IMR-90 (cell line): ENCODE measurements at regions not wholly inside any gene's neighbourhood (a gene's known extent, or its start where the extent isn't known, plus 50 kb on each side); places are given as distances from the start of the nearest gene placed in this dataset.
A peak's percentile ranks its signal among the peaks of the same experiment; 100 is the strongest.

ENCODE experiments used
- ATAC-seq: fragments of 200-7000 bp; cut with Tn5 transposase; 2 replicates; pipeline ENCODE4 v1.9.1; 2020; ENCODE audit warnings: low read depth, mild to moderate bottlenecking, moderate library complexity
- BruUV-seq: library from RNA; stranded (reverse); fragments of 400-500 nt; replicated peaks from 2 replicates; lab custom pipeline; 2021; lab: Mats Ljungman, UMichigan
- CTCF ChIA-PET: fragments of 300-600 bp; formaldehyde crosslinking; extraction: SDS; loops from one replicate; lab custom pipeline; 2021; ENCODE audit warnings: antibody characterized with exemption; lab: Yijun Ruan, JAX
- POLR2A ChIA-PET: fragments of 300-600 bp; sonication (Branson Sonifier 250); formaldehyde crosslinking; loops from one replicate; lab custom pipeline; 2022; ENCODE audit warnings: antibody characterized with exemption; ENCODE audit not compliant: unreplicated experiment; lab: Charles Lee
- DNase-seq: peaks from one replicate; pipeline ENCODE4 v3.0.0; 2013
- H2AFZ ChIP-seq: replicated peaks from 2 replicates; pipeline ENCODE3; 2013; ENCODE audit warnings: low read length, mild to moderate bottlenecking; ENCODE audit not compliant: poor library complexity
- H2AK5ac ChIP-seq: 2 replicates; pipeline ENCODE4 v1.6.1; 2013; ENCODE audit warnings: low read depth, low read length, inconsistent platforms
- H2AK9ac ChIP-seq: replicated peaks from 2 replicates; pipeline ENCODE3; 2013; ENCODE audit warnings: mild to moderate bottlenecking, low read depth, low read length, moderate library complexity; ENCODE audit not compliant: poor library complexity
- H2BK120ac ChIP-seq: 2 replicates; pipeline ENCODE4 v1.6.1; 2013; ENCODE audit warnings: low read depth, low read length, inconsistent platforms
- H2BK15ac ChIP-seq: 3 replicates; pipeline ENCODE4 v1.6.1; 2013; ENCODE audit warnings: low read depth, low read length, inconsistent platforms
- H2BK20ac ChIP-seq: 2 replicates; pipeline ENCODE4 v1.6.1; 2013; ENCODE audit warnings: low read depth, mild to moderate bottlenecking, inconsistent platforms, low read length, moderate library complexity
- H2BK5ac ChIP-seq: 2 replicates; pipeline ENCODE4 v1.6.1; 2013; ENCODE audit warnings: mild to moderate bottlenecking, low read depth, low read length, inconsistent platforms; ENCODE audit not compliant: poor library complexity, severe bottlenecking
- H3K14ac ChIP-seq: replicated peaks from 2 replicates; pipeline ENCODE4 v1.6.1; 2013; ENCODE audit warnings: low read depth, low read length, inconsistent platforms
- H3K18ac ChIP-seq: 2 replicates; pipeline ENCODE4 v1.6.1; 2013; ENCODE audit warnings: low read depth, low read length, control low read depth
- H3K23ac ChIP-seq: 2 replicates; pipeline ENCODE4 v1.6.1; 2013; ENCODE audit warnings: low read depth, low read length, inconsistent platforms
- H3K27ac ChIP-seq: 2 replicates; pipeline ENCODE4 v1.5.1; 2013; ENCODE audit warnings: mild to moderate bottlenecking, control low read depth, low read length; ENCODE audit not compliant: insufficient read depth
- H3K27me3 ChIP-seq: 2 replicates; pipeline ENCODE4 v1.6.1; 2013; ENCODE audit warnings: low read length; ENCODE audit not compliant: control insufficient read depth, insufficient read depth
- H3K36me3 ChIP-seq: 2 replicates; pipeline ENCODE4 v1.6.1; 2013; ENCODE audit warnings: low read length, mixed read lengths; ENCODE audit not compliant: control insufficient read depth, insufficient read depth
- H3K4ac ChIP-seq: 2 replicates; pipeline ENCODE4 v1.6.1; 2013; ENCODE audit warnings: low read depth, low read length, inconsistent platforms
- H3K4me1 ChIP-seq: 2 replicates; pipeline ENCODE4 v1.6.1; 2013; ENCODE audit warnings: low read length, mixed read lengths; ENCODE audit not compliant: control insufficient read depth, insufficient read depth
- H3K4me2 ChIP-seq: 2 replicates; pipeline ENCODE4 v1.6.1; 2013; ENCODE audit warnings: low read depth, mild to moderate bottlenecking, control low read depth, low read length, moderate library complexity
- H3K4me3 ChIP-seq: 2 replicates; pipeline ENCODE4 v1.5.1; 2013; ENCODE audit warnings: low read depth, mild to moderate bottlenecking, control low read depth, low read length, moderate library complexity; ENCODE audit not compliant: insufficient read depth
- H3K56ac ChIP-seq: 2 replicates; pipeline ENCODE4 v1.6.1; 2013; ENCODE audit warnings: low read length, inconsistent platforms; ENCODE audit not compliant: insufficient read depth; ENCODE audit errors: extremely low read depth
- H3K79me1 ChIP-seq, 2 experiments: 2 replicates each; pipeline ENCODE4 v1.6.1; 2013; ENCODE audit warnings: low read length in 2 of 2, inconsistent platforms in 1 of 2, low read depth in 1 of 2
- H3K9ac ChIP-seq: 2 replicates; pipeline ENCODE4 v1.6.1; 2013; ENCODE audit warnings: low read depth, low read length, control low read depth
- H3K9me1 ChIP-seq: 2 replicates; pipeline ENCODE4 v1.6.1; 2013; ENCODE audit warnings: low read length, inconsistent platforms; ENCODE audit not compliant: insufficient read depth
- H3K9me3 ChIP-seq: 2 replicates; pipeline ENCODE4 v1.6.1; 2013; ENCODE audit warnings: low read length; ENCODE audit not compliant: control insufficient read depth, insufficient read depth
- H4K20me1 ChIP-seq: 2 replicates; pipeline ENCODE4 v1.6.1; 2013; ENCODE audit warnings: low read length, inconsistent platforms; ENCODE audit not compliant: insufficient read depth
- H4K5ac ChIP-seq: 2 replicates; pipeline ENCODE4 v1.6.1; 2013; ENCODE audit warnings: mild to moderate bottlenecking, low read depth, low read length, control low read depth
- H4K8ac ChIP-seq, 2 experiments: 2 replicates each; pipeline ENCODE4 v1.6.1; 2013; ENCODE audit warnings: low read depth in 2 of 2, low read length in 2 of 2, control low read depth in 1 of 2, inconsistent platforms in 1 of 2
- H4K91ac ChIP-seq: 2 replicates; pipeline ENCODE4 v1.6.1; 2013; ENCODE audit warnings: low read depth, low read length, inconsistent platforms; ENCODE audit not compliant: insufficient read depth
- CHD1 ChIP-seq: IDR thresholded peaks from 2 replicates; pipeline ENCODE4 v1.6.1; 2012; ENCODE audit warnings: low read depth, low read length, improper control_type of control experiment
- FOS ChIP-seq: fragments of 150-350 bp; IDR thresholded peaks from 2 replicates; pipeline ENCODE4 v1.6.1; 2016; ENCODE audit warnings: low read depth, low read length
- MAFK ChIP-seq: IDR thresholded peaks from 2 replicates; pipeline ENCODE4 v1.6.1; 2012; ENCODE audit warnings: low read depth, low read length, improper control_type of control experiment
- MAZ ChIP-seq: IDR thresholded peaks from 2 replicates; pipeline ENCODE4 v1.6.1; 2012; ENCODE audit warnings: low read depth, mild to moderate bottlenecking, low read length, improper control_type of control experiment, moderate library complexity, borderline replicate concordance
- NFE2L2 ChIP-seq: fragments of 150-350 bp; IDR thresholded peaks from 2 replicates; pipeline ENCODE4 v1.6.1; 2016; ENCODE audit warnings: low read depth, mild to moderate bottlenecking, low read length
- RAD21 ChIP-seq: IDR thresholded peaks from 2 replicates; pipeline ENCODE4 v1.6.1; 2012; ENCODE audit warnings: low read length, improper control_type of control experiment
- RCOR1 ChIP-seq: IDR thresholded peaks from 2 replicates; pipeline ENCODE4 v1.6.1; 2012; ENCODE audit warnings: mild to moderate bottlenecking, low read length, improper control_type of control experiment; ENCODE audit not compliant: insufficient replicate concordance
- RFX5 ChIP-seq: IDR thresholded peaks from 2 replicates; pipeline ENCODE4 v1.8.0; 2012; ENCODE audit warnings: low read depth, mild to moderate bottlenecking, low read length, moderate library complexity
- SMC3 ChIP-seq: fragments of 150-350 bp; IDR thresholded peaks from 2 replicates; pipeline ENCODE4 v1.6.1; 2016; ENCODE audit warnings: low read depth, mild to moderate bottlenecking, antibody characterized with exemption, low read length, moderate library complexity
- WGBS, 2 experiments: methylation state at CpG; one replicate each; pipeline versions ENCODE4 v1.1.5 to v1.1.7; 2013; ENCODE audit warnings: missing lambda C conversion rate in 2 of 2; ENCODE audit not compliant: insufficient read length in 1 of 2; ENCODE audit errors: extremely low coverage in 2 of 2; 5-methylcytosine and 5-hydroxymethylcytosine counted together
- dilution Hi-C: fragments of 300-500 bp; cut with HindIII; formaldehyde crosslinking; loops from one replicate; pipeline ENCODE4 v1.14.3; 2018; ENCODE audit warnings: low sequenced_read_pairs; ENCODE audit not compliant: unreplicated experiment
- in situ Hi-C: fragments of 300-500 bp; cut with MboI; formaldehyde crosslinking; loops from 3 replicates; pipeline ENCODE4 v1.14.3; 2019; ENCODE audit warnings: low sequenced_read_pairs, inconsistent platforms, mixed read lengths
- intact Hi-C: fragments of 100-400 bp; cut with micrococcal nuclease; formaldehyde crosslinking; loops from 2 replicates; pipeline ENCODE4 v1.10.0; 2022
- TF ChIP-seq, protein P1 (sequence below): conservative IDR thresholded peaks from 2 replicates; pipeline ENCODE4 v1.5.1; 2012; ENCODE audit warnings: mild to moderate bottlenecking, low read depth, low read length, improper control_type of control experiment
- TF ChIP-seq, protein P2 (sequence below): fragments of 150-350 bp; IDR thresholded peaks from 2 replicates; pipeline ENCODE4 v1.6.1; 2017; ENCODE audit warnings: mild to moderate bottlenecking, antibody characterized with exemption, low read length, low read depth

DNA sequence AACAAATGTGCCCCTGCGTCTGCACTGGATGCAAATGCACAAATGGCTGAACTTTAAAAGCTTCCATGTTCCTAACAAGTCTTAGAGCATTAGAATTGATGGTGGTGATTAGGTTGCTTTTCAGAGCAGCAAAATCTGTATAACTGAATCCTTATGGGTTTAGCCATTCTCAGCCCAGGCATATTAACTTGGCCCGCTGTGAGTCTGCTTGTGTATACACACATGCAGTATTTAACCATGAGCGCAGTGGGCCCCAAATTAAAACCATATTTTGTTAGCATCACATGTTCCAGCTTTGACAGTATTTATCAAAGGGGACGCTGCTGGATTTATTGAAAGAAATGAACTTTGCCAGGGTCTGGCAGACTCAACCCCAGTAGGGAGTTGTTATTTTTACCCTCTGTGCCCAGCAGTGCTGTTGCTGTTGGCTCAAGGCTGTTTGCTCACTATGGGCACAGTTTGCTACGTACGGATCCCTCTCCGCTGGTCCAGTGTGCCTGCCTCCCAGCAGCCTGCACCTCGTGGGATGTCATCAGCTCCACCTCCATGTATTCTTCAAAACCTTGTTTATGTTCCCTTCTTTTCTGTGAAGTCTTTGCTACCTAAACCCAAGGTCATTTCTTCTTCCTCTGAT lies 144.7 kb downstream of the QRSL1 start:
- WGBS, 2 experiments = 17% methylated on average over 1 of the region's 8 CpGs; no CpG with 5 or more reads in 1 of the 2 experiments
- Histone ChIP-seq H2BK5ac (no peak overlapping the region), H3K9ac (no peak overlapping the region), H4K91ac (no peak overlapping the region), H3K4ac (no peak overlapping the region), H3K9me1 (no peaks in the 10 kb centered on the region), H3K27me3 (peaks cover 2% of the 10 kb centered on the region; the same call in 1 of the 2 replicates), H3K18ac (no peak overlapping the region), H3K14ac (no peak overlapping the region), H2AK9ac (peak overlapping the region; percentile 50), H3K4me2 (no peak overlapping the region), H2BK15ac (no peak overlapping the region), H3K4me1 (no peaks in the 10 kb centered on the region), H3K27ac (no peak overlapping the region), H2AK5ac (no peak overlapping the region), H3K56ac (no peak overlapping the region), H3K4me3 (no peak overlapping the region), H3K79me1 (no peaks in the 10 kb centered on the region), H4K8ac (no peak overlapping the region), H4K20me1 (no peaks in the 10 kb centered on the region), H3K9me3 (0 out of 2 replicates have a peak, but pooled peaks cover 2% of the 10 kb centered on the region), H4K5ac (no peak overlapping the region), H3K23ac (no peak overlapping the region), H2AFZ (no peak overlapping the region), H2BK120ac (no peak overlapping the region), H3K36me3 (no peaks in the 10 kb centered on the region), H2BK20ac (no peak overlapping the region)
- dilution Hi-C loops (no loop called here), intact Hi-C loops (no loop called here), in situ Hi-C loops (no loop called here)
- ChIA-PET CTCF (no interaction called here), POLR2A (no interaction called here)
- no peak for TF ChIP-seq RAD21
- no peak for TF ChIP-seq MAZ
- TF ChIP-seq RCOR1 = no peak
- no peak for TF ChIP-seq NFE2L2
- no peak for TF ChIP-seq FOS
- no peak for TF ChIP-seq SMC3
- TF ChIP-seq, protein P1, sequence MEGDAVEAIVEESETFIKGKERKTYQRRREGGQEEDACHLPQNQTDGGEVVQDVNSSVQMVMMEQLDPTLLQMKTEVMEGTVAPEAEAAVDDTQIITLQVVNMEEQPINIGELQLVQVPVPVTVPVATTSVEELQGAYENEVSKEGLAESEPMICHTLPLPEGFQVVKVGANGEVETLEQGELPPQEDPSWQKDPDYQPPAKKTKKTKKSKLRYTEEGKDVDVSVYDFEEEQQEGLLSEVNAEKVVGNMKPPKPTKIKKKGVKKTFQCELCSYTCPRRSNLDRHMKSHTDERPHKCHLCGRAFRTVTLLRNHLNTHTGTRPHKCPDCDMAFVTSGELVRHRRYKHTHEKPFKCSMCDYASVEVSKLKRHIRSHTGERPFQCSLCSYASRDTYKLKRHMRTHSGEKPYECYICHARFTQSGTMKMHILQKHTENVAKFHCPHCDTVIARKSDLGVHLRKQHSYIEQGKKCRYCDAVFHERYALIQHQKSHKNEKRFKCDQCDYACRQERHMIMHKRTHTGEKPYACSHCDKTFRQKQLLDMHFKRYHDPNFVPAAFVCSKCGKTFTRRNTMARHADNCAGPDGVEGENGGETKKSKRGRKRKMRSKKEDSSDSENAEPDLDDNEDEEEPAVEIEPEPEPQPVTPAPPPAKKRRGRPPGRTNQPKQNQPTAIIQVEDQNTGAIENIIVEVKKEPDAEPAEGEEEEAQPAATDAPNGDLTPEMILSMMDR = no peak
- TF ChIP-seq, protein P2, sequence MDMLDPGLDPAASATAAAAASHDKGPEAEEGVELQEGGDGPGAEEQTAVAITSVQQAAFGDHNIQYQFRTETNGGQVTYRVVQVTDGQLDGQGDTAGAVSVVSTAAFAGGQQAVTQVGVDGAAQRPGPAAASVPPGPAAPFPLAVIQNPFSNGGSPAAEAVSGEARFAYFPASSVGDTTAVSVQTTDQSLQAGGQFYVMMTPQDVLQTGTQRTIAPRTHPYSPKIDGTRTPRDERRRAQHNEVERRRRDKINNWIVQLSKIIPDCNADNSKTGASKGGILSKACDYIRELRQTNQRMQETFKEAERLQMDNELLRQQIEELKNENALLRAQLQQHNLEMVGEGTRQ = no peak
- no peak for TF ChIP-seq CHD1
- no peak for TF ChIP-seq RFX5
- no peak for TF ChIP-seq MAFK
- BruUV-seq = no TSS peak
- DNase-seq (no peak), ATAC-seq (no peak)
